ENCODE measurements at regions not wholly inside any gene's neighbourhood (a gene's known extent, or its start where the extent isn't known, plus 50 kb on each side); places are given as distances from the start of the nearest gene placed in this dataset.
"Not testable (repeated sequence)": the region's sequence is repeated elsewhere in the genome, so short reads cannot be mapped to it uniquely, and the experiment has no call there.

DNA sequence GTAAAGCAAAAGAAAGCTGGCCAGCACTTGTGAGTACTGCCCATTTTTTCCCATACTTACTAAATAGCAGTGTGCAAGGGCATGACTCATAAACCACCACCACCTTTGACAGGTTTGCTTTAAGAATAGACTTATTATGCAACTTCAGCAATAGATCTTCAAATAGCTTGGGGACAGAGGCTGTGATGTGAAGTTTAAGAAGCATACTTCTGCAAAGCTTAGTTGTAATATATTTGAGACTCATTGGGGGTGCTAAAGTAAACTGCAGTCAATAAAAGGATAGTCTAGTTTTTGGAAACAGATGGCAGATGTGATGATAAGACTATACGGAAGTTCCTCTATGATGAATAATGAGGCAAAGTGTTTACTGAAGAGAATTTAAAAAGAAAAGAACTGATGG is 210.0 kb downstream of the PLA2G4A start:
- peak; percentile 30 for DNase-seq (ENCODE audit: low spot score)

- DNase-seq (ENCODE audit: low spot score): no peak
Observed at GRCh38 chr1:187041104-187041503, 212.4 kb downstream of the PLA2G4A start.

GRCh38 chr1:187042538-187042937 is 213.8 kb downstream of the PLA2G4A start:
- no peak for DNase-seq (ENCODE audit: low spot score)

DNA sequence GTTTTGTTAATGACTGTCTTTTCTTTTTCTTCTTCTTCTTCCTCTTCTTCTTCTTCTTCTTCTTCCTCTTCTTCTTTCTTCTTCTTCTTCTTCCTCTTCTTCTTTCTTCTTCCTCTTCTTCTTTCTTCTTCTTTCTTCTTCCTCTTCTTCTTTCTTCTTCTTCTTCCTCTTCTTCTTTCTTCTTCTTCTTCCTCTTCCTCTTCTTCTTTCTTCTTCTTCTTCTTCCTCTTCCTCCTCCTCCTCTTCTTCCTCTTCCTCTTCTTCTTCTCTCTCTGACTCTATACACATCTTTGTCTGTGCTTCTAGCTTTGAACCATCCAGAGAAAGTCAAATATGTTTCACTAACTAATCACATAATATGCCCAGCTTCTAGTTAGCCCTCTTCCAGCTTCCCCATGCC is 214.7 kb downstream of the PLA2G4A start:
- not testable (repeated sequence) for DNase-seq (ENCODE audit: low spot score)

DNA sequence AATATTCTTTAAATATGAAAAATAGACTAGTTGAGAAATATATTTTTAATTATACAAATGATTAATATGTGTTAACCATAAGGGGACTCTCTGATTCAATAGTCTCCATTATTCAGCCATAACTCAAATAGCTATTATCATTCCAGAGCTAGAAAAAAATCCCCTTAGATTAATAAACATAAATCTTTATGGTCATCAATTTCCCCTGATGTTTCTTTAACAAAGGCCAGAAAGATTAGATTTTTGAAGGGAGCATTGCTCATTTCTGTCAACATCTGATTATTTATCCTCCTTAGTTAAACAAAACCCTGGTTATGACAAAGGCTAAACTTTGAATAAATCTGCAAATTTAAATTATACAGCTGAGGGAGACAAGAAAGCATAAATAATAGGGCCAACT is 215.7 kb downstream of the PLA2G4A start:
- DNase-seq (ENCODE audit: low spot score): no peak

- DNase-seq (ENCODE audit: low spot score): no peak
Observed at GRCh38 chr1:187045371-187045770, 216.6 kb downstream of the PLA2G4A start.

- DNase-seq (ENCODE audit: low spot score): no peak
Observed at GRCh38 chr1:187046293-187046692, 217.5 kb downstream of the PLA2G4A start.

- no peak for DNase-seq (ENCODE audit: low spot score)
Observed at GRCh38 chr1:187047298-187047697, 218.5 kb downstream of the PLA2G4A start.

- DNase-seq (ENCODE audit: low spot score): peak; percentile 56
Observed at GRCh38 chr1:187051618-187052232, 223.0 kb downstream of the PLA2G4A start.

DNA sequence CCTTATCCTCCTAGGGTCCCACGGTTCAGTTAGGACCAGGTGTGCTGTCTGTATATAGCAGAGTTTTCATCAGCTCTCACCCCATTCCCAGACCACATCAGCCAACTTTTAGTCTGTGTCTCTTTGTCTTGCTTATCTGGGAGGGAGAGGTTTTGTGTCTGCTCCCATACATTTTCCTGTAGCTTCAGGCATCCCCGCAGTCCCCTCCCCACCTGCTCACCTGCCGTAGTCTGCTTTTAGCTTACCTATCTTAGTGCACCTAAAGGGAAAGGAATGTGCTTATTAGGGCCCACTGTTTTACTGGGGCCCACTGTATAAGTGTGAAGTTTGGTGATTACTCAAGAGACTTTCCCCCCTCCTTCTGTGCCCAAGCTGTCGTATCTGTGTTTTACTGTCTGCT is 225.1 kb downstream of the PLA2G4A start:
- DNase-seq (ENCODE audit: low spot score): peak; percentile 9

DNA sequence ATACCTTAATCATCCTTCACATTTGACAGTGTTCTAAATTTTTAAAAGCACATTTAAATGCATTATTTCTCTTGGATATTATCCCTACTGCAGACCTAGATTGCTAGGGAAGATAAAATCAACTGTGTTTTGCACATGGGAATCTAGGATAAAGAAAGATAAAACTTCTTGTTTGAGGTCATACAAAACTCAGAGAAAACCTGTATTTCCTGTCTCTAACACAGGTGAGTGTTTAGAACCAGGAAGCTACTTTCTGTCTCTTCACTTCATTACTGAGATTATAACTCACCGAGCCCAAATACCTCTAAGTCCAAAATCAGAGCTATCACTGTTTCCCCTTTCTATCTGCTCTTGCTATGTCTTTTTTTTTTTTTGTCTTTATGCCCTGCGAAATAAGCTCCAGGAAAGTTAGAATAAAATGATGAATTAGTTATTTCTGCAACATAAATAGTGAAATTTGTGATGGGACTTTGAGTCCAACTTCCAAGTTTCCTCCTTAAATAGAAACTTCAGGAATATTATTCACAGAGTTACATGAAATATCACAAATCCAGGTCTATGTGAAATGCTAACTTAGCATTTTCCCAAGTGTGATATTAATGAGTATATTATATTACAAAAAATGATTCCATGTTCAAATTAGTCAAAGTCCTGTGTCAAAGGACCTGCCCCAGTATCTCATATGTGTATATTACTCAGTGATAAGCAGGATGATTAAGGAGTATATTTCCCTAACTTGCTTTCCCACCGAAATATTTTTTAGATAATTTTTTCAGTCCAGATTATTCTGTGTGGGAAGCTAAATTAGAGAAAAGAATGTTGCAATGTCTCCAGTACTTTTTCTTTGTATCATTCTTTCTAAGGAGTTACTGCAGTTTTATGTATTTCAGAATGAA is 226.4 kb downstream of the PLA2G4A start:
- DNase-seq (ENCODE audit: low spot score): peak; percentile 27

GRCh38 chr1:187063271-187063670 is 234.5 kb downstream of the PLA2G4A start:
- DNase-seq (ENCODE audit: low spot score): no peak

GRCh38 chr1:187067160-187067559 is 238.4 kb downstream of the PLA2G4A start:
- DNase-seq (ENCODE audit: low spot score): no peak

- DNase-seq (ENCODE audit: low spot score): no peak
Observed at GRCh38 chr1:187070076-187070475, 241.3 kb downstream of the PLA2G4A start.

- DNase-seq (ENCODE audit: low spot score): not testable (repeated sequence)
Observed at GRCh38 chr1:187072262-187073034, 243.7 kb downstream of the PLA2G4A start.

GRCh38 chr1:187073035-187073560 is 244.3 kb downstream of the PLA2G4A start:
- DNase-seq (ENCODE audit: low spot score): not testable (repeated sequence)

GRCh38 chr1:187073634-187074245 is 245.0 kb downstream of the PLA2G4A start:
- not testable (repeated sequence) for DNase-seq (ENCODE audit: low spot score)

GRCh38 chr1:187074445-187075048 is 245.8 kb downstream of the PLA2G4A start:
- DNase-seq (ENCODE audit: low spot score): no peak

DNA sequence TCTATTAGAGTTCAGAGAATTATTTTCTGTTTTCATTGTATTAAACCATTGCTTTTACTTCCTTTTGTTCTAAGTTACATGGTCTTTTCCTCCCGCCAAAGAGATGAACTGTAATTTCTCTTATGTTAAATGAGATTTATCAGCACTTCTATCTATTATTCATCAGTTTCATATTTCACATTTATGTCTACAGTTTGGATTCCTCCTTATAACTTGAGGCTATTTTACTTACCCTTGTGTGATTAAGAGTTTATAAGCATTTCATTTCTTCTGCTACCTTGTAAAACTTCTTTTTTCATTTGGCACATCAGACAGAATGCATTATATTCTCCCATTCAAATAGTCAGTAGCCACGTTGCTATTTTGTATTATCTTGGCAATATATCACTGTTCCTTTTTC is 248.2 kb downstream of the PLA2G4A start:
- no peak for DNase-seq (ENCODE audit: low spot score)

DNA sequence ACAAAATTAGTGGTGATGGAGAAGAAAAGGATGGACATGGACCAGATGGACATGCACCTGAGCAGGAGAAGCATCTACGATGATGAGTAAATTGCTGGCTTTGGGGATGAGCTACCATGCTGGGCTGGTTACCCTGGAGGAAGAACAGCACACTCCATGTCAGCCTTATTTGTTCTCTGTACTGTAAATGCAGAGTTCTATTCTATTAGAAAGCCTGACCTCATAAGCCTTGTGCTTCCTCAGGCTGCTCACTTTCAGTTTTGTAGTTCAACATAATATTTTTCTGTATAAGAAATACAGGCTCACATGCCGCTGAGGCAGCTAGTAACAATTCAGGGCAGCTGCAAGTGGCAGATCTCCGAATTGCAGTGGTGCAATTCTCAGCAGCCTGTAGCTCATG is 249.6 kb downstream of the PLA2G4A start:
- DNase-seq (ENCODE audit: low spot score): no peak

- DNase-seq (ENCODE audit: low spot score): no peak
Observed at GRCh38 chr1:187078916-187079315, 250.2 kb downstream of the PLA2G4A start.

Data from umbilical cord (tissue), 1 donor.